ENCODE measurements at regions not wholly inside any gene's neighbourhood (a gene's known extent, or its start where the extent isn't known, plus 50 kb on each side); places are given as distances from the start of the nearest gene placed in this dataset.

- TF ChIP-seq CTCF (IDR thresholded peaks at IDR 0.05; ENCODE audit: low read length), result no peak
- no peak for TF ChIP-seq EZH2 (IDR thresholded peaks at IDR 0.05; ENCODE audit: borderline replicate concordance, low read length)
Measured at GRCh38 chr14:35231207-35231760, 60.9 kb upstream of the PSMA6 start.

All from OCI-LY1 (cell line).